ENCODE measurements at regions not wholly inside any gene's neighbourhood (a gene's known extent, or its start where the extent isn't known, plus 50 kb on each side); places are given as distances from the start of the nearest gene placed in this dataset.

DNA sequence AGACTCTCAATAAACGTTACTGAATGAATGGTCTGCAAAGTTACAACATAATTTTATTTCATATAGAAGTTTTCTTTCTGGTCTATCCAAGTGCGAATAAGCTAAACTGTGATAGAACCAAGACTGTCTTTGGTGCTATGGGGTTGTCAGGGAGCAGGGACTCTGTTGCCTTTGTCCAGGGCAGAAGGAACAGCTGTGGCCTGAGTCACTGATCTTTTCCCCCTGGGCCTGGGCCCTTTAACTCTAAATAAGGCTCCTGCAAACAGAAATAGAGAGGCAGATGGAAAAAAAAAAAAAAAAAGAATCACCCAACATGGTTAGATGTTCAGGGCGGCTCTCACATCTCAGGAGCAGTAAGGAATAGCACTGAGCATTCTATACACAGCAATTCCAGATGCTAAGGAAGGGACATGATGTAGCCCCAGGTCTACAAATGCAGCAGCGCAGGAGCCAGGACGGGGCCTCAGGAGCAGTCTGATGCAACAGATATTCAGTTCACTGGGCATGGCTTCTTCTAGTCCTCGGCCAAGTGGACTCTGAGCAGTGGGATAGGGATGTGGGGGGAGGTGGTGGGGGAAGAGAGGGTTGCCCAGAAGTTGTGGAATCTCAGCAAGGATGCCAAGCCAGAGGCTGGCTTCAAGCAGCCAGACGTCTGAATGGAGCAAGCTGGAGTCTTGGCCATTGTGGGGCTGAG is 247.1 kb upstream of the SIX2 start:
- FAIRE-seq (no peak), DNase-seq (ENCODE audit: low spot score) (no peak)

DNA sequence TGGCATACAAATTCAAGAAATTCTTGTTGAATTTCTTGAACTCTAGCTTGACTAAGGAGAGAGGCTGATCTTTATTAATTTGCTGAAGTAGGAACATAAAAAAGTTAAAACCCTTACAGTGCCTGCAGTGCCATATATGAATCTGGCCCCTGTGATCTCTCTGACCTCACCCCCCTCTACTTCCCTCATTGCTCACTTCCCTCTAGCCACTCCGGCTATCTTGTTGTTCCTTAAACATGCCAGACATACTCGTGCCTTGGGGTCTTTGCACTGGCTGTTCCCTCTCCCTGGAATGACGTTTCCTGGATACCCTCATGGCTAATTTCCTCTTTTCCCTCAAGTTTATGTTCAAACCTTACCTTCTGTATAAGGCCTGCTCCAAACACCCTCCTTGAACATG is 246.3 kb upstream of the SIX2 start:
- DNase-seq (ENCODE audit: low spot score) (no peak), FAIRE-seq (no peak)

DNA sequence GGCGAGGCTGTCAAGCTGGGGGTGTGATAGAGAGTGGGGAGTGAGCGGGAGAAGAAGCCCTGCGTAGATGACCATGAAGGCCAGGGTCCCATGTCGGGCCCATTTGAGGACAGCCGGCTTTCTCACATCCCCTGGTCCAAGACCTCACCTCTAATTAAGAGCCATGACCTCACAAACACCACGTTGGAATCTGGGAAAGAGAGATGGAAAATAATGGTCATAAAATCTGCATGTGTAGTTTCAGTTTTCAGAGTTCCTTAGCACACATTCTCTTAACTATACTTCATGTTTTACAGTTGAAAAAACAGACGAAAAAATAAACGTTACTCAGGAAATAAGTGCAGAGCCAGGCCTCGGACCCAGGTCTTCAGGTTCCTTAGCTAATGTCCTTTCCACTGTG is 244.8 kb upstream of the SIX2 start:
- no peak for FAIRE-seq
- no peak for DNase-seq (ENCODE audit: low spot score)

DNA sequence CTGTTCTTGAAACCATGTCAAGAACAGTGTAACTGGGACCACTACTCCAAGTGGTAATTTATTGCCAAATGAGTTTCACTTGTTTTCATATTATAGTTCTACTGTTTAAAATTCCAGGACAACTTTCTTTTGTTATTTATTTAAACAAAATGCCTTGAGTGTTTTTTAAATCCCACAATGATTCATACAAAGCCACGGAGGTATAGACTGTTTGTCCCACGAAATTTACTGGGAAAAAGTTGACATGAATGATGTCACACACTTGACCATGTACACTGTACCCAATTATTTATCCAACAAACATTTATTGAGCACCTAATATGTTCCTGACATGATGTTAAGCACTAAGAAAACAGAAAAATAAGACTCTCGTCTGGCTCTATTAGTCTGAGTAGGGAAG is 243.9 kb upstream of the SIX2 start:
- no peak for DNase-seq (ENCODE audit: low spot score)
- FAIRE-seq = no peak

DNA sequence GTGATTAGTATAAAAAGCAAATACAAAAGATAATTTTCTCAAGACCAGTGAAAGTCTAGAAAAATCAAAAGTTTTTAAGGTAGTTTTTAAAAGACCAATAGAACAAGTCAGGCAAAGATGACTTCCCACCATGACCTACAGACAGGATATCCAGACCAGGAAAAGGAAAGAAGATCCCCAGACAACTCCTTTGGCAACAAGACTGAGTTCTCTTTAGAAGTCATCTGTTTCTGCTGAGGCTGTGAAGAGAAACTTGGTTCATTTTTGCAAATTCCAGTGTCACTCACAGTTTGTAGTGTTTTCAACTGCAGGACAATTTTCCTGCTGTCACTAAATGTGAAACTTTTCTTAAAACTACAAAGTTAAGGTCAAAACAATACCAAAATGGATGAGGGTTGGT is 240.9 kb upstream of the SIX2 start:
- no peak for DNase-seq (ENCODE audit: low spot score)
- no peak for FAIRE-seq

DNA sequence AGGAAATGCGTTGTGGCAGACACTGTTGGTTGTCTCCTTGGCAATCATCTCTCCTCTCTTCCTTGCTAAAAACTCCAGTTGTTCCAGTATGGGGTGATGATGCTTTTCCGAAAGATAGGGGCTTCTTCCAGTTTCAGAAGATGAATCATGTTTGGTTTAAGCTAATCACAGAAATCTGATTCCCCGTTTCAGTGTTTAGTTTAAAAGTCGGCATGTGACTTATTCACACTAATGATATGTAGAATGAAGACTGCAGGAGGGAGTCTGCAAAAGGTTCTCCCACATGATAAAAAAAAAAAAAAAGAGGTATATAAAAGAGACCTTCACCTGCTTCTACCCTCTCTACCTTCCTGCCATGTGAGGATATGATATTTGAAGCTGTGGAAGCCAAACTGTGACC is 239.0 kb upstream of the SIX2 start:
- FAIRE-seq = no peak
- no peak for DNase-seq (ENCODE audit: low spot score)

DNA sequence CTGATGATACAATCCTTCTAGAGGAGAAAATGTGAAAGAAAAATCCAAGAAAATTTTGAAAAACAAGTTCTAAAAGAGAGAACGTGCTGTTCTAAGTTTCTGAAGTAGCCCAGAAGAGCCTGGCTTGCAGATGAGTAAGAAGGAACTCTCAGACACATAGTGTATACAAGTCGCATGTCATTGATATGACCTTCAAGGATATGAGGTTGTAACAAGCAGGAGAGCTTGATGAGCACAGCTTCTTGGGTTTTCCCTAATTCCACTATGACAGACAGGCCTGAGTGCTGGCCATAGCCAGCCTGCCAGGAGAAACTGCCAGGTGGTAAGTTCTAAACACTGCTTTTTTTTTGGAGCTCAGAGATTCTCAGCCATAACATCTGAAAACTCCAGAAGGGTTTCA is 235.7 kb upstream of the SIX2 start:
- DNase-seq (ENCODE audit: low spot score) (no peak), FAIRE-seq (no peak)

DNA sequence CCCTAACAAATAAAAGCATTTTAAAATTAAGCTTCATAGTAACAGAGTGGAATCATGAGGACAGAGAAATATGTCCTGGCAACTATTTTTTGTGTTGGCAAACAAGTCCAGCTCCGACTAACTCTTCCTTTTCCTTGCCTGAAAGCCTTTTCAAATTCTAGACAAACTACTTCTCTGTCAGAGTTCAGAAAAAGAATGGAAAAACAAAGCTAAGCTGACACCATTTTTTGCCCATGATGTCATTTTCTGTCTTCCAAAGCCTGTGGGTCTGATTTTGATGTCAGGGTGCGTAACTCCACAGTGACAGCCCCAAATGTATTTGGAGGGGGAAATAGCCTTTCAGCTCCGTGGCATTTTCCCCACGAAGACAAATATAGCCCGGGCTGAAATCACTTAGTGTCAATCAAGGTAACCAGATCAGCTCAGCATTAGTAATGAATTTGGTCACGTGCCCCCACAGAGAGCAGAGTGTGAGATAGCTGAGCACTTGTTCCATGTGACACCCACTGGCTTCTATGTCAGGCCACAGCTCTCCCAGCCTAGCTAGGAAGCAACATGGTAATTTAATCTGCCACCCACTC is 233.0 kb upstream of the SIX2 start:
- DNase-seq (ENCODE audit: low spot score) (no peak), FAIRE-seq (no peak)

DNA sequence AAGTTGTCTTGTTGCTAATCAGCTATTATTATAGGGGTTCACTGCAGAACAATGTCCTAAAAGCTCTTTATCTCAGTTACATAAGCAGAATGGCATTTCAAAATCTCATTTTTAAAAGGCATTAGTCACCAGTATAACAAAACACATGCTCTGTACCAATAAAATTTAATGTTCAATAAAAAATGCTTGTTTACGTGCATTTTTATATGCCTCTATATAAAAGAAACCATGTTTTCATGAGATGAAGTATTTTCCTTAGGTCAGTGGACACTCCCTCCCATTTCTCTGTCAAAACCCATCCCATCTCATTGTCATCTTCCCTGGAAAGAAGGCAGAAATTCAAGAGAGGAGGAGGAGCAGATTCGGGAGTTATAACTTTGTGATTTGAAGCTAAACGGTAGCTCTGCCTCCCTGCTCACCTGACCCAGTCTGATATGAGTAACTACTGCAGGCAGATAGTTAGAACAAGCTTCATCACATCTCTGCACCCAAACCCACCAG is 231.9 kb upstream of the SIX2 start:
- DNase-seq (ENCODE audit: low spot score) (no peak), FAIRE-seq (no peak)

DNA sequence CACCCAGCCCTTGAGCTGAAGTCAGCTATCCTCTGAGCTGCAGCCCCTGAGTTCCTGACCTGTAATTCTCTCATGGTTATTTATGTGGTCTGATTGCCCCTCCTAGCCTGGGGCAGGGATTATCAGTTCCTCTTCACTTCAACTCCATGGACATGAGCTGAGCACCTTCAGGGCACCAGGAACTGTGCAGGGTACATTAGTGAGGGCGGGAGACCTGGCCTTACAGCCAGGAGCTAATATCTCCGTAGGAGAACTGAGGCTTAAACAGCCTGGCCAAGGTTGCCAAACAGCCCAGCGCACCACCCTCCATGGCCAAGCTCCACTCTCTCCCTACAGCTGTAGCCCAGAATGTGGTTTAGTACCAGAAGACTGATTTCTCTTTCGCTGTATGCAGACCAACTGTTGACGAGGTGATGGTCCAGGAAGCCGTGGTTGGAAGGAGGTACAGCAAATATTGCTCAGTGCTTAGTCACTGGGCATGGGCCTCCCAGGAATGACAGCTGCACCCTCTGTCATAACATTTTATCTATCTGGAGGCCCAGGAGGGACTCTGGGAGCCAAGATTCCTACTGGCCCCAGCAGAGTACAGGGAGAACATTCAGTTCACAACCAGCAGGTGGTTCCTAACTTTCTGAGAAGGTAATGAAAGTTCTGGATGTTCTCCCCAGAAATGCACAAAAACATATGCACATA is 228.7 kb upstream of the SIX2 start:
- peak; percentile 96 for DNase-seq (ENCODE audit: low spot score)
- FAIRE-seq = peak; percentile 94

DNA sequence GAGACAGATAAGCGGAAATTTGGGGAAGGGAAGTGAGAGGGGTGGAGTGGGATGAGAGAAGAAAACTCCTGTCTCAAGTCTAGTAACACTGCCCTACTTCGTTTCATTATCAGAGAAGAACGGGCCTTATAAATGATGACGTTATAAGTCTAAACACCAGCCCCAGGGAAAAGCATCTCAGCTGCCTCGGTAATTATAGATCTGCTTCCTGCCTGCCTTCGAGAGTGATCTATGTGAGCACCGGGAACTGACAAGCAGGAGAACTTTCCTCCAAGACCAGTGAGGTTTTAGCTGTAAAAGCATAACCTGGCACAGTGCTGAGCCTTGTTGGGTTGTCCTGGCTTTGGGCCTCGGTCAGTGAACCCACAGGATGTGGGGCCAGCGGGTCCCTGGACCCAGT is 227.9 kb upstream of the SIX2 start:
- FAIRE-seq (no peak), DNase-seq (ENCODE audit: low spot score) (no peak)

DNA sequence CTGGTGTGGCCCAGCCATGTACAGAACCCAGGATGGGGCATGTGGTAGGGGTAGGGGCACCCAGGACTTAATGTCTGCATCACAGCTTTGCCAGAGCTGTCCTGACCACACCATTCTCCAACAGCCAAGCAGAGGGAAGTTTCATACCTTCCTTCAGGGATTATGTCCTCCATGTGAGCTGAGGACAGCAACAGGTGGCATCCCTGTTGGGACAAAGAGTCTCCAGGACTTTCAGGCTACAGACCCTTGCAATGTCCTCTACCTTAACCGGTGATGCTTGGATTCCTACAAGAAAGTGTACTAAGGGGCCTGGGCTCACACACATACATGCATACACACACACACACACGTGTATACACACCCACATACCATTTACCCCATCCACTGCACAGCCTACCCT is 227.0 kb upstream of the SIX2 start:
- no peak for DNase-seq (ENCODE audit: low spot score)
- FAIRE-seq = no peak

DNA sequence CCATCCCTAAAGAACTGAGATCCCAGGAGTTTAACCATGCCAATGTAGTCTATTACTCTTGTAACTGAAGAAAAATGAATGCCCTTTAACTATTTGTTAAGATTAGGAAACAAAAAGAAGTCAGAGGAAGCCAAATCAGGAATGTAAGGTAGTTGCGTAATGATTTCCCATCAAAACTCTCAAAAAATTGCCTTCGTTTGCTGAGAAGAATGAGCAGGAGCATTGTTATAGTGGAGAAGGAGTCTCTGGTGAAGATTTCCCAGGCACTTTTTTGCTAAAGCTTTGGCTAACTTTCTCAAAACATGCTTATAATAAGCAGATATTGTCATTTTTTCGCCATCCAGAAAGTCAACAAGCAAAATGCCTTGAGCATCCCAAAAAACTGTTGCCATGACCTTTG is 224.0 kb upstream of the SIX2 start:
- FAIRE-seq = no peak

DNA sequence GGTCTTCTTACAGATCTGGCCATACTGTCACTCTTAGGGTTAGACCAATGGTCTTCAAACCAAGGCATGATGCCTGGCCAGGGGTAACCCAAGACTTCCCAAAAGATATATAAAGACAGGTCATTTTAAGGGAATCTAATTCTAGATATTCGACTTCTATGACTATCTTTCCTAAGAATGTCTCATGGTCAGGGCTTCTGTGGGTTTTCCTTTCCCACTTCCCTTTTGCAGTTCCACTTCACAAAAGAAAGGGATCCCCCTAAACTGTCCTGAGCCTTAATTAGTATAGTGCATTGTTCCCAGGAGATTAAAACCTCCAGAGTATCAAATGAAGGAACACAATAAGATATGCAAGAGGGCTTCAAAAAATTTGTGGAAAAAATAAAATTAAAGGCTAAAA is 223.6 kb upstream of the SIX2 start:
- DNase-seq (ENCODE audit: low spot score) (no peak), FAIRE-seq (no peak)

More for the DNA sequence above, 224.0 kb upstream of the SIX2 start:
- DNase-seq (ENCODE audit: low spot score) = no peak

DNA sequence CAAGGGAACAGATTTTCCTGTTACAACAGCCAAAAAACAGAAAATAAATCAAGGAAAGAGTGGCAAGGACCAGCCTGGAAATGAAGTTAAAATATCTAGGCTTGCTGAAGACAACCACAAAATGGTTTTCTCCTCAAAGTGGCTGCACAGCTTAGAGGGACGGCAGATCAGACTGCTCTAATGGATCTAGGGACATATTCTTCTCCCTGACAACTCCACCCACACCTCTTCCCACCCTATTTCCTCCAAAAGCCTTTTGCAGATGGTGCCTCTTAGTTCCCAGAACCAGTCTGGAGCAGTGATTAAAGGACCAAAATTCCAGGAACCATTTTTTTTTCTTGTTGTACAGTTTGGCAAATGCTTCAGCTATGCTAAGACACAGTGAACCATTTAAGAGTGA is 220.2 kb upstream of the SIX2 start:
- FAIRE-seq (no peak), DNase-seq (ENCODE audit: low spot score) (no peak)

DNA sequence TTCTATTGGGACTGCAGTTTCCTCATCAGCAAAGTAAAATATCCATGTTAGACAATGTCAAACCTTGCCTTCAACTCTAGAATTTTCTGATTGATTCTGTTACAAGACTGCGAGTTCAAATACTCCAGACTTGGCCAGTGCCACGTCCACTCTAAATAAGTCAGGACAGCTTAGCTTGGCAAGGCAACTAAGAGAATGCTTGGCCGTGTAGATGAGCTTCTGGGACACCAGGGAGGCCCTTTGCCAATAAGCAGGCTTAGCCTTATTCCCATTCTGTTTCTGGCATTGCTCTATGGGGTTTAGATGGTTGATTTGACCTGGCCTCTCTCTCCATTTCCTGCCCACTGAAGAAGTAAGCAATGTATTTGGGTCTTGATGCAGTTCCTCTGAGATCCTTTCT is 218.1 kb upstream of the SIX2 start:
- FAIRE-seq (no peak), DNase-seq (ENCODE audit: low spot score) (no peak)

DNA sequence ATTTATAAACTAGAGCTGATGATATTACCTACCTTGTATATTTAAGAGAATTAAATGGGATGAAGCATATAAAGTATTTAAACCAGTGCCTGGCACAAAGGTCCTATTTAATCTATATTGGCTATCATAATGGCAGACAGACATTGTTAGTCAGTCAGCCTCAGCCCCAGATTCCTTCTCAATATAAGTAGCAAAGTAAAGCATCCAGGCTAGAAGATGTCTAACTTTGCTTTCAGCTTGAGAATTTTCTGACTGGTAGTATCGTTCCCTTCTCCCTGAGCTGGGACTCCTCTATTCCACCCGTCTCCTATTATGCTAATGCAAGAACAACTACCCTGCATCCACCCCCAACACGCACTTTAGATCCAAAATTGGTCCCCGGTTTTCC is 215.7 kb upstream of the SIX2 start:
- DNase-seq (ENCODE audit: low spot score) (no peak), FAIRE-seq (no peak)

DNA sequence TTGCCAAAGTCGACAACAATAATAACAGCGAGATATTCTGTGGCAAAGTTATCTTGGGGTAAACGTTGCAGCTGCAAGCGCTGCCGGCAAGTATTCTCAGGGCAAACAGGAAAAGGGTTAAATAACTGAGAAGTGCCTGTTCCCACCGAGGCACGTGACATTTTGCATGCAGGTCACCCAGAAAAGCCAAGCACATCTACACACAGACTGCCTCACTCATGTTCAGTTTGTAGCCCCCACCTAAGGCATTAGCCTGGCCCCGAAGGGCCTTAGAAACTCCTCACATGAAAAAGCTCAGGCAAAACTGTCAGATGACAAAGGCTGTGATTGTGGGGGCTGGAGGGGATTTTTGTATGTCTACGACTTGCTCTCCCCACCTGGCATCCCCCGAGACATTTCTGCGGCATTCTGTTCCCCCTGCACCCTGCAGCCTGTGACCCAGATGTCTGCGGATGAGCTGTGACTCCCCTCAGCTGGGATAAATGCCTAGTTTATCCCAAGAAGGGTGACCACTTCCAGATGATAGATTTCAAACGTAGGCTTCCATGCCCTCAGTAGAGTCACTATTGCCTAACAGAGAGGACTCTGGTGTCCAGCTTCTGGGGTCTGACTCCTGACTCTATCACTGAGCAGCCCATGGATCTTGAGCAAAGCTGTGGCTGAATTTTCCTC is 215.2 kb upstream of the SIX2 start:
- no peak for DNase-seq (ENCODE audit: low spot score)
- FAIRE-seq = no peak

DNA sequence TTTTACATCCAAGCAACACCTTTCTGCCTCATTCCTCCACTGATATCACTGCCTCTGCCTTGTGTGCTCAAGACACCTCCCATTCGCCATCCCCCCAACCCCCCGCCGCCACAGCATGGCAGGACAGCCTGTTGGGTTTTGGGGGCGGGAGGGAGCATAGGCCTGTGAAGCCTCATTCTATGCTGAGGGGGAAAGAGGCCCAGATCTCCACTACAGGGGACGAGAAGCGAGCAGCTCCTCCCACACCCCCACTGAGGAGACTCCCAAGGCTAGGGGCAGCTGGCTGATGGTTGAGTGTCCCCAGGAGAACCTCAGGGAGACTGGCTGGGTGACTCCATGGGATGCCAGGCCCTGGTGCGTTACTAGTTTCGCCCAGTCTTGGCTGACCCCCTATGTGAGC is 214.3 kb upstream of the SIX2 start:
- FAIRE-seq (no peak), DNase-seq (ENCODE audit: low spot score) (no peak)

DNA sequence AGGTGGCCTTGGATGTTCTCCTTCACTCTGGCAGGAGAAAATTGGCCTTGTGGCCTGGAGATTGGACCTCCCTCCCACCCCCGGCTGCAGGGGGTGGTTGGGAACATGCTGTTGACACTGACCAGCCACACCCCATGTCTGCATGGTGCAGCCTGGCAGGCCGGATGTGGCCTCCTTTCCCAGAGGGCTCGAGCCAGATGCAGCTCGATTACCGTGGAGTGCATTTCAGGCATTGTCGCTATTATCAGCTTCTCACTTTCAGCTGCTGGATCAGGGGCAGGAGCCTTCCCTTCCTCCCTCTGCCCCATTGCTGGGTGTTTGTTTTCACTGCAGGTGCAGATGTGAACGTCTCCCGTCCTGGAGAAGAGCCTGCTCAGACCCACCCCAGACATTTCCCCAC is 211.0 kb upstream of the SIX2 start:
- FAIRE-seq (no peak), DNase-seq (ENCODE audit: low spot score) (no peak)

DNA sequence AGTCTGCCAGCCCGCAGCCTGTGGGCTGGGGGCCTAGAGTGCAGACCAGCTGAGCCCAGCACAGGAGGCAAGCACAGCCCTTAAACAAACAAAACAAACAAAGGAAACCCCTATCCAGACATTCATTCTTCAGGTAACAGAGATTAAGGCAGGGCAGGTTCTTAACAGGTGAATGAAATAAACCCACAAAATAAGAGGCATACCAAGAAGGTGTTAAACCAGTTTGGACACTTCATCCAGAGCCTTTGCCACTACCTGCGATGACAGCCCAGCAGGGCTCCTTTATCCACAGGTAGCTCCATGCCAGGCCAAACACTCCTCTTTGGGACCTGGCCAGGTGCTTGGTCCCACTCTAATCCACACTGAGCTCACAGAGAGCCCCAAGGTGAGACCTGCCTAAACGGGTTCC is 209.7 kb upstream of the SIX2 start:
- DNase-seq (ENCODE audit: low spot score) = no peak
- FAIRE-seq = no peak

DNA sequence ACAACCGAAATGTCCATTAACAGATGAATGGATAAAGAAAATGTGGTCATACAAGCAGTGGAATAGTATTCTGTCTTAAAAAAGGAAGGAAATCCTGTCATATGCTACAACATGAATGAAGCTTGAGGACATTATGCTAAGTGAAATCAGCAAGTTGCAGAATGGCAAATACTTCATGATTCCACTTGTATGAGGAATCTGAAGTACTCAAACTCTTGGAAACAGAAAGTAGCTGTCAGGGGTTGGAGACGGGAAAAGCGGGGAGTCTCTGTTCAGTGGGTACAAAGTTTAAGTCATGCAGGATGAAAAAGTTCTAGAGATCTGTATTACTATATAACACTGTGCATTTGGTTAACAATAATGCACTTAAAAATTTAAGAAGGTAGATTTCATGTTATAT is 209.0 kb upstream of the SIX2 start:
- no peak for DNase-seq (ENCODE audit: low spot score)
- FAIRE-seq = no peak

Measured in RCC 7860 (cell line).